ENCODE measurements at regions not wholly inside any gene's neighbourhood (a gene's known extent, or its start where the extent isn't known, plus 50 kb on each side); places are given as distances from the start of the nearest gene placed in this dataset.

DNA sequence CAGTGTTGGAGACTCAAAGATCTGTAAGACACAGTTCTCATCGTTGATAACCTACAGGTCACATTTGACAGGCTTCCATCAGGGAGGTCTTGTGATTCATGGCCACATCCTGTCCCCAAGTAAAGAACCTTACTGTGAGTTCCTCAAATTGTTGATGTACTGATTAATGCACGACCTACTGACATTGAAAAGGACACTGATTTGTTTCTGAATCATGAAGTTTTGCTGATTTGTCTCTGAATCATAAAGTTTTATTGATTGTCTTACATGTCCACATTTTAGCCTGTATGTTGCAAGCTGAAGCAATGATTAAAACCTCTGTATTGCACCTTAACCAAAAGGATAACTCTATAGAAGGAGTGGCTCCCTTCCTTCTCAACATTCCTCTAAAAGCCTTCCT is 476.3 kb upstream of the RUNX1 start:
- no peaks in the 10 kb centered on the region for H3K9me3 Mint-ChIP-seq
- H3K36me3 Mint-ChIP-seq (ENCODE audit: low read depth) = no peaks in the 10 kb centered on the region
- H3K4me3 Mint-ChIP-seq = no peak overlapping the region
- no peak for DNase-seq (ENCODE audit: low read depth, low spot score)
- TF ChIP-seq, protein P1, sequence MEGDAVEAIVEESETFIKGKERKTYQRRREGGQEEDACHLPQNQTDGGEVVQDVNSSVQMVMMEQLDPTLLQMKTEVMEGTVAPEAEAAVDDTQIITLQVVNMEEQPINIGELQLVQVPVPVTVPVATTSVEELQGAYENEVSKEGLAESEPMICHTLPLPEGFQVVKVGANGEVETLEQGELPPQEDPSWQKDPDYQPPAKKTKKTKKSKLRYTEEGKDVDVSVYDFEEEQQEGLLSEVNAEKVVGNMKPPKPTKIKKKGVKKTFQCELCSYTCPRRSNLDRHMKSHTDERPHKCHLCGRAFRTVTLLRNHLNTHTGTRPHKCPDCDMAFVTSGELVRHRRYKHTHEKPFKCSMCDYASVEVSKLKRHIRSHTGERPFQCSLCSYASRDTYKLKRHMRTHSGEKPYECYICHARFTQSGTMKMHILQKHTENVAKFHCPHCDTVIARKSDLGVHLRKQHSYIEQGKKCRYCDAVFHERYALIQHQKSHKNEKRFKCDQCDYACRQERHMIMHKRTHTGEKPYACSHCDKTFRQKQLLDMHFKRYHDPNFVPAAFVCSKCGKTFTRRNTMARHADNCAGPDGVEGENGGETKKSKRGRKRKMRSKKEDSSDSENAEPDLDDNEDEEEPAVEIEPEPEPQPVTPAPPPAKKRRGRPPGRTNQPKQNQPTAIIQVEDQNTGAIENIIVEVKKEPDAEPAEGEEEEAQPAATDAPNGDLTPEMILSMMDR (conservative IDR thresholded peaks at IDR 0.05) = no peak
- H3K4me1 Mint-ChIP-seq = peaks cover 2% of the 10 kb centered on the region
- no peak overlapping the region for H3K27ac Mint-ChIP-seq (ENCODE audit: unreplicated experiment)
- no peaks in the 10 kb centered on the region for H3K27me3 Mint-ChIP-seq (ENCODE audit: low read depth)

DNA sequence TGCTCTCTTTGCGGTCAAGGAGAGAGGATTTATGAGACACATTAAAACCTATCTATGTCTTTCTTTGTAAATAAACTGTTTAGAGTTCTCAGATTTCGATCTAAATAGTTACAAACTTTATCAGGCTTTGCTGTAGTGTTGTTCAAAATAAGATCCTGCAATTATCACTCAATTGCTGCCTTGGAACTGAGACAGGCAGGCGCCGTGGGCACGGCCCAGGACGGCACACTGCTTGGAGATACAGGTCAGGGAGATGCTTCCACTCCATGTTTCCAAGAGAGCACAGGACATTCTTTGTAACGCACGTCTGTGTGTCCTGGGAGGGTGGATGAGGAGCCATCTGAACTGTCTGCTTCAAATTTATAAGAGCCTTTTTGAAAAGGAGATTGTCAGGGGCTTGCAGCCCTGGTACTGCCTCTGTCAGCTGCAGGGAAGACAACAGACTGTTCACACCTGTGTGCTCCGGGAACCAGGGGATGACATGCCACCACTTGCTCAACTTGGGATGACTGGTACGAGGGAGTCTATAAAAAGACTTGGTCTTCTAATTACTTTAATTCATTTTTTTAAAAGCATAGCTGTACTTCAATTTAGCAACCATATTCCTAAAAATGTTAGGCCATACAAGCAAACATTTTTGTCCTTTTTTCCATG is 472.9 kb upstream of the RUNX1 start:
- Mint-ChIP-seq H3K27me3 (ENCODE audit: low read depth) (no peaks in the 10 kb centered on the region), H3K36me3 (ENCODE audit: low read depth) (no peaks in the 10 kb centered on the region), H3K9me3 (no peaks in the 10 kb centered on the region), H3K4me3 (no peak overlapping the region), H3K27ac (ENCODE audit: unreplicated experiment) (no peak overlapping the region), H3K4me1 (peaks cover 11% of the 10 kb centered on the region)
- TF ChIP-seq, protein P1 (conservative IDR thresholded peaks at IDR 0.05) = no peak
- no peak for DNase-seq (ENCODE audit: low read depth, low spot score)

DNA sequence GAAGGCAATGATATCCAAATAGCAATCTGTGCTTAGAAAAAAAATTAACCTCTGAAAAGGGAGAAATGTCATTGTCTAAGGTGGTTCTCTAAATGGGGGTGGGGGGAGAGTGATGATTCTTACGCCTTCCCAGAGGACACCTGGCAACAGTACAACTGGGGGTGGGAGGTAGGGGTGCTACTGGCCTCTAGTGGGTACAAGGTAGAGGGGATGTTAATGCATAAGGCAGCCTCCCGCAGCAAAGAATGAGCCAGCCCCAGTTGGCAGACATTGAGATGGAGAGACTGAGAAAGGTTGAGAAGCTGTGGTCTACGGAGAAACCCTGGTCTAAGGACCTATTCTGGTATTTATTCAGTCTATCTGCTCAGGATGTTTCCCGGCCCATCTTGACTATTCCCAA is 472.2 kb upstream of the RUNX1 start:
- no peaks in the 10 kb centered on the region for H3K36me3 Mint-ChIP-seq (ENCODE audit: low read depth)
- no peaks in the 10 kb centered on the region for H3K9me3 Mint-ChIP-seq
- H3K4me1 Mint-ChIP-seq = peaks cover 11% of the 10 kb centered on the region
- no peak for DNase-seq (ENCODE audit: low read depth, low spot score)
- H3K4me3 Mint-ChIP-seq = no peak overlapping the region
- H3K27me3 Mint-ChIP-seq (ENCODE audit: low read depth) = no peaks in the 10 kb centered on the region
- no peak overlapping the region for H3K27ac Mint-ChIP-seq (ENCODE audit: unreplicated experiment)
- TF ChIP-seq, protein P1 (conservative IDR thresholded peaks at IDR 0.05) = no peak

DNA sequence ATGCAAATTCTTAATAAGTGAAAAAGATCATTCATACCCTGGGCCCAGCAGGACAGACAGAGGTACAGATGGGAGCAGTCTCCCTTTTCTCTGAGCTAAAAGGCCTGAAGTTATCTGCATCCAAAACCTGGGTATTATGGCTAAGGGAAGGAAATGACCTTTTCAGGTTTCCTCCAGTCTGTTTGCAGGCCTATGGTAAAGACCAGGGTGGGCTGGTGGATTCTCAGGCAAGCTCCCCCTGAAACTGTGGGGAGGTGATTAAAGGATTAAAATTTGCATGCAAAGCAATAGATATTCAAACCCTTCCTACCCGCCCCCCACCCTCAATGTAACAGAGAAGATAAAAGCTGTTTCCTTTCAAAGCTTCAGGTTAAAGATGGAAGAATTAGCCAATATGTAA is 471.8 kb upstream of the RUNX1 start:
- peaks cover 11% of the 10 kb centered on the region for H3K4me1 Mint-ChIP-seq
- H3K9me3 Mint-ChIP-seq = no peaks in the 10 kb centered on the region
- no peak overlapping the region for H3K27ac Mint-ChIP-seq (ENCODE audit: unreplicated experiment)
- H3K4me3 Mint-ChIP-seq = no peak overlapping the region
- no peak for DNase-seq (ENCODE audit: low read depth, low spot score)
- TF ChIP-seq, protein P1 (conservative IDR thresholded peaks at IDR 0.05) = no peak
- no peaks in the 10 kb centered on the region for H3K27me3 Mint-ChIP-seq (ENCODE audit: low read depth)
- no peaks in the 10 kb centered on the region for H3K36me3 Mint-ChIP-seq (ENCODE audit: low read depth)

DNA sequence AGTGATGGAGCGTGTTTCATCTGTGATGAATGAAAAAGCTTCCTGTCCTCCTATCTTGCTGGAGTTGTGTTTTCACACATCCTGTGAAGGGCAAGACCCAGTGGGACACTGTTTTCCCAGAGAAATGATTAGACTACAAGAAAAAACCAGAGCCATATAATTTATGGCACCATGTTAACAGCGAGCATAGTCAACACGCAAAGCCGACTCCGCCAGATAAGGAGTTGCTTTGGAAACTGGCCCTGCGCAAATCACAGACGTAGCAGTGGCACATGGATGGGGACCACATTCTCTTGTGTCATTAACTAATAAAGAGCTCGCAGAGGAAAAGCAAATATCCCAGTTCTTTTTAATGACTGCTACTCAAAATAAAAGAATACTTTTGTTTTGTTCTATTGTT is 471.2 kb upstream of the RUNX1 start:
- DNase-seq (ENCODE audit: low read depth, low spot score) = no peak
- Mint-ChIP-seq H3K27me3 (ENCODE audit: low read depth) (no peaks in the 10 kb centered on the region), H3K4me1 (peaks cover 11% of the 10 kb centered on the region), H3K9me3 (no peaks in the 10 kb centered on the region), H3K27ac (ENCODE audit: unreplicated experiment) (no peak overlapping the region), H3K36me3 (ENCODE audit: low read depth) (no peaks in the 10 kb centered on the region), H3K4me3 (no peak overlapping the region)
- TF ChIP-seq, protein P1 (conservative IDR thresholded peaks at IDR 0.05) = no peak
